Keratinocyte (primary cell): ENCODE measurements at regions not wholly inside any gene's neighbourhood (a gene's known extent, or its start where the extent isn't known, plus 50 kb on each side); places are given as distances from the start of the nearest gene placed in this dataset.

Experiments used
- DNase-seq: peaks from one replicate; pipeline ENCODE4 v3.0.0-alpha.2; 2011; ENCODE audit warnings: low read depth, missing footprints, low spot score
- FAIRE-seq: peaks from 2 replicates; lab custom pipeline; 2011; peaks lifted over from hg19 to GRCh38; lab: Jason Lieb, UNC
- H2AFZ ChIP-seq: 2 replicates; pipeline ENCODE4 v1.6.0; 2012; ENCODE audit warnings: low read length, control low read depth, inconsistent platforms; ENCODE audit not compliant: control insufficient read depth
- H3K27ac ChIP-seq: 2 replicates; pipeline ENCODE4 v1.5.1; 2011; ENCODE audit warnings: low read length; ENCODE audit not compliant: control insufficient read depth, insufficient read depth
- H3K27me3 ChIP-seq: 3 replicates; pipeline ENCODE4 v1.6.0; 2011; ENCODE audit warnings: low read length; ENCODE audit not compliant: control insufficient read depth, insufficient read depth; ENCODE audit errors: extremely low read depth
- H3K36me3 ChIP-seq, 2 experiments: 2 replicates in 1 of 2; 3 replicates in 1 of 2; pipeline ENCODE4 v1.5.1; 2011; ENCODE audit warnings: low read length in 2 of 2, mild to moderate bottlenecking in 1 of 2; ENCODE audit not compliant: control insufficient read depth in 2 of 2, insufficient read depth in 2 of 2; ENCODE audit errors: extremely low read depth in 1 of 2
- H3K4me1 ChIP-seq: 3 replicates; pipeline ENCODE4 v1.5.1; 2011; ENCODE audit warnings: low read length; ENCODE audit not compliant: control insufficient read depth, insufficient read depth; ENCODE audit errors: extremely low read depth
- H3K4me2 ChIP-seq: 3 replicates; pipeline ENCODE4 v1.6.0; 2011; ENCODE audit warnings: low read depth, low read length; ENCODE audit not compliant: control insufficient read depth, insufficient read depth; ENCODE audit errors: extremely low read depth
- H3K4me3 ChIP-seq, 3 experiments: fragments of 200-600 bp in 1 of 3; sonication (generic) in 1 of 3; 2 replicates in 2 of 3; 3 replicates in 1 of 3; pipeline ENCODE4 v1.5.1; 2011 to 2016; ENCODE audit warnings: low read length in 3 of 3, mild to moderate bottlenecking in 3 of 3, control low read depth in 2 of 3, inconsistent platforms in 1 of 3, low read depth in 1 of 3, mixed read lengths in 1 of 3, mixed run types in 1 of 3, moderate library complexity in 1 of 3; ENCODE audit not compliant: control insufficient read depth in 2 of 3, insufficient read depth in 2 of 3; ENCODE audit errors: extremely low read depth in 1 of 3
- H3K79me2 ChIP-seq: 2 replicates; pipeline ENCODE4 v1.6.0; 2012; ENCODE audit warnings: low read length; ENCODE audit not compliant: control insufficient read depth, insufficient read depth
- H3K9ac ChIP-seq: 3 replicates; pipeline ENCODE4 v1.6.0; 2011; ENCODE audit warnings: low read length; ENCODE audit not compliant: control insufficient read depth, insufficient read depth; ENCODE audit errors: extremely low read depth
- H3K9me1 ChIP-seq: 3 replicates; pipeline ENCODE4 v1.6.0; 2011; ENCODE audit warnings: low read length; ENCODE audit not compliant: control insufficient read depth, insufficient read depth; ENCODE audit errors: extremely low read depth
- H3K9me3 ChIP-seq: 2 replicates; pipeline ENCODE4 v1.5.1; 2012; ENCODE audit warnings: low read depth, low read length; ENCODE audit not compliant: control insufficient read depth
- H4K20me1 ChIP-seq: 3 replicates; pipeline ENCODE4 v1.6.0; 2011; ENCODE audit warnings: low read length; ENCODE audit not compliant: control insufficient read depth, insufficient read depth; ENCODE audit errors: extremely low read depth
- EZH2 ChIP-seq: IDR thresholded peaks from one replicate; pipeline ENCODE4 v1.6.1; 2012; ENCODE audit warnings: inconsistent platforms, mild to moderate bottlenecking, low read length, moderate library complexity
- dilution Hi-C: fragments of 300-500 bp; cut with MboI; formaldehyde crosslinking; loops from one replicate; pipeline ENCODE4 v1.7.0; 2020; ENCODE audit warnings: low sequenced_read_pairs; ENCODE audit not compliant: extremely low pct_ligation_motif_present
- TF ChIP-seq, protein P1 (sequence below), 3 experiments: IDR thresholded peaks in 1 of 3; conservative IDR thresholded peaks in 1 of 3; optimal IDR thresholded peaks in 1 of 3; 2 replicates in 2 of 3; 3 replicates in 1 of 3; pipeline versions ENCODE3 to v1.5.1; 2011; ENCODE audit warnings: low read length in 3 of 3, mild to moderate bottlenecking in 3 of 3, moderate library complexity in 2 of 3, control low read depth in 1 of 3, inconsistent platforms in 1 of 3; ENCODE audit not compliant: insufficient read depth in 2 of 3; ENCODE audit errors: extremely low read depth in 1 of 3

GRCh38 chr5:2514484-2514883 is 237.0 kb downstream of the IRX2 start:
- no peak overlapping the region for H3K27ac ChIP-seq
- no peaks in the 10 kb centered on the region for H3K9me1 ChIP-seq
- dilution Hi-C loops, result no loop called here
- no peaks in the 10 kb centered on the region for H3K27me3 ChIP-seq
- FAIRE-seq (no peak), DNase-seq (no peak)
- H3K36me3 ChIP-seq, result no peaks in the 10 kb centered on the region
- H3K4me3 ChIP-seq, result no peak overlapping the region
- no peaks in the 10 kb centered on the region for H4K20me1 ChIP-seq
- H3K4me2 ChIP-seq, result no peak overlapping the region
- no peaks in the 10 kb centered on the region for H3K79me2 ChIP-seq
- no peak overlapping the region for H3K9ac ChIP-seq
- no peaks in the 10 kb centered on the region for H3K4me1 ChIP-seq
- no peak for TF ChIP-seq EZH2
- TF ChIP-seq, protein P1, sequence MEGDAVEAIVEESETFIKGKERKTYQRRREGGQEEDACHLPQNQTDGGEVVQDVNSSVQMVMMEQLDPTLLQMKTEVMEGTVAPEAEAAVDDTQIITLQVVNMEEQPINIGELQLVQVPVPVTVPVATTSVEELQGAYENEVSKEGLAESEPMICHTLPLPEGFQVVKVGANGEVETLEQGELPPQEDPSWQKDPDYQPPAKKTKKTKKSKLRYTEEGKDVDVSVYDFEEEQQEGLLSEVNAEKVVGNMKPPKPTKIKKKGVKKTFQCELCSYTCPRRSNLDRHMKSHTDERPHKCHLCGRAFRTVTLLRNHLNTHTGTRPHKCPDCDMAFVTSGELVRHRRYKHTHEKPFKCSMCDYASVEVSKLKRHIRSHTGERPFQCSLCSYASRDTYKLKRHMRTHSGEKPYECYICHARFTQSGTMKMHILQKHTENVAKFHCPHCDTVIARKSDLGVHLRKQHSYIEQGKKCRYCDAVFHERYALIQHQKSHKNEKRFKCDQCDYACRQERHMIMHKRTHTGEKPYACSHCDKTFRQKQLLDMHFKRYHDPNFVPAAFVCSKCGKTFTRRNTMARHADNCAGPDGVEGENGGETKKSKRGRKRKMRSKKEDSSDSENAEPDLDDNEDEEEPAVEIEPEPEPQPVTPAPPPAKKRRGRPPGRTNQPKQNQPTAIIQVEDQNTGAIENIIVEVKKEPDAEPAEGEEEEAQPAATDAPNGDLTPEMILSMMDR (optimal IDR thresholded peaks at IDR 0.05 in 1 of 3, IDR thresholded peaks at IDR 0.05 in 1 of 3, conservative IDR thresholded peaks at IDR 0.05 in 1 of 3; ENCODE audit: extremely low read depth in 1 of 3, insufficient read depth in 2 of 3, low read length in 3 of 3), result no peak
- H3K9me3 ChIP-seq, result peaks cover 2% of the 10 kb centered on the region
- no peak overlapping the region for H2AFZ ChIP-seq

- H3K27ac ChIP-seq, result no peak overlapping the region
- H3K9me1 ChIP-seq, result no peaks in the 10 kb centered on the region
- dilution Hi-C loops, result no loop called here
- H3K36me3 ChIP-seq, result no peaks in the 10 kb centered on the region
- H3K4me2 ChIP-seq, result no peak overlapping the region
- no peak overlapping the region for H3K9ac ChIP-seq
- DNase-seq (no peak), FAIRE-seq (no peak)
- no peaks in the 10 kb centered on the region for H3K79me2 ChIP-seq
- H3K4me3 ChIP-seq, result no peak overlapping the region
- H3K27me3 ChIP-seq, result no peaks in the 10 kb centered on the region
- no peak overlapping the region for H2AFZ ChIP-seq
- no peak for TF ChIP-seq EZH2
- TF ChIP-seq, protein P1 (optimal IDR thresholded peaks at IDR 0.05 in 1 of 3, IDR thresholded peaks at IDR 0.05 in 1 of 3, conservative IDR thresholded peaks at IDR 0.05 in 1 of 3; ENCODE audit: extremely low read depth in 1 of 3, insufficient read depth in 2 of 3, low read length in 3 of 3), result no peak
- no peaks in the 10 kb centered on the region for H3K4me1 ChIP-seq
- peaks cover 2% of the 10 kb centered on the region for H3K9me3 ChIP-seq
- no peaks in the 10 kb centered on the region for H4K20me1 ChIP-seq
Measured at GRCh38 chr5:2511706-2512105, 239.8 kb downstream of the IRX2 start.
